Chondrocyte (in vitro differentiated cells): ENCODE measurements at regions not wholly inside any gene's neighbourhood (a gene's known extent, or its start where the extent isn't known, plus 50 kb on each side); places are given as distances from the start of the nearest gene placed in this dataset.

Source experiments
- DNase-seq: peaks from one replicate; pipeline ENCODE4 v3.0.0; 2021; ENCODE audit warnings: mixed read lengths, low spot score
- H3K27ac Mint-ChIP-seq: one replicate; pipeline ENCODE4 v1.8.0; 2021; ENCODE audit warnings: mild to moderate bottlenecking, moderate library complexity, mixed read lengths; ENCODE audit not compliant: unreplicated experiment
- H3K27me3 Mint-ChIP-seq: 2 replicates; pipeline ENCODE4 v1.8.0; 2021; ENCODE audit warnings: low read depth, mixed read lengths
- H3K36me3 Mint-ChIP-seq: 2 replicates; pipeline ENCODE4 v1.8.0; 2021; ENCODE audit warnings: low read depth, mixed read lengths
- H3K4me1 Mint-ChIP-seq: 2 replicates; pipeline ENCODE4 v1.8.0; 2021; ENCODE audit warnings: low read depth, mild to moderate bottlenecking, mixed read lengths
- H3K4me3 Mint-ChIP-seq: one replicate; pipeline ENCODE4 v1.8.0; 2021; ENCODE audit warnings: mild to moderate bottlenecking, moderate library complexity, mixed read lengths; ENCODE audit not compliant: unreplicated experiment
- H3K9me3 Mint-ChIP-seq: 2 replicates; pipeline ENCODE4 v1.8.0; 2021; ENCODE audit warnings: low read depth, mixed read lengths
- TF ChIP-seq, protein P1 (sequence below): fragments of 200-600 bp; sonication (generic); IDR thresholded peaks from 2 replicates; pipeline ENCODE4 v1.5.0; 2021; ENCODE audit warnings: antibody characterized with exemption, mild to moderate bottlenecking, moderate library complexity

DNA sequence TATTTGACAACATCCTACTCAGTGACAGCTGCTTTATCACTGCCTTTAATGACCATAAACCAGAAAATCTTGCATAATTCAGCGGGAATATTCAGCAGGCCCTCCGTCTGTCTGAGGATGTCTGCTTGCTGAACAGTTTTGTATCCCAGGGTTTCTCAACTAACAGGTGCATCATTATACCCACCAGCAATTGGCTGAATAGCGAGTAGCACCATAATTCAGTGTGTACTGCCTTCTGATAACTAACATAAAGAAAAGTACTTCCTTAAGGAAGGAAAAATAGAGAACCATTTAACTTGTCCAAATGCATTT is 680.1 kb downstream of the GALC start:
- Mint-ChIP-seq H3K4me1 (no peaks in the 10 kb centered on the region), H3K36me3 (no peaks in the 10 kb centered on the region), H3K9me3 (peaks cover 2% of the 10 kb centered on the region), H3K27ac (no peak overlapping the region), H3K27me3 (peaks cover 2% of the 10 kb centered on the region), H3K4me3 (no peak overlapping the region)
- DNase-seq, result no peak
- TF ChIP-seq, protein P1, sequence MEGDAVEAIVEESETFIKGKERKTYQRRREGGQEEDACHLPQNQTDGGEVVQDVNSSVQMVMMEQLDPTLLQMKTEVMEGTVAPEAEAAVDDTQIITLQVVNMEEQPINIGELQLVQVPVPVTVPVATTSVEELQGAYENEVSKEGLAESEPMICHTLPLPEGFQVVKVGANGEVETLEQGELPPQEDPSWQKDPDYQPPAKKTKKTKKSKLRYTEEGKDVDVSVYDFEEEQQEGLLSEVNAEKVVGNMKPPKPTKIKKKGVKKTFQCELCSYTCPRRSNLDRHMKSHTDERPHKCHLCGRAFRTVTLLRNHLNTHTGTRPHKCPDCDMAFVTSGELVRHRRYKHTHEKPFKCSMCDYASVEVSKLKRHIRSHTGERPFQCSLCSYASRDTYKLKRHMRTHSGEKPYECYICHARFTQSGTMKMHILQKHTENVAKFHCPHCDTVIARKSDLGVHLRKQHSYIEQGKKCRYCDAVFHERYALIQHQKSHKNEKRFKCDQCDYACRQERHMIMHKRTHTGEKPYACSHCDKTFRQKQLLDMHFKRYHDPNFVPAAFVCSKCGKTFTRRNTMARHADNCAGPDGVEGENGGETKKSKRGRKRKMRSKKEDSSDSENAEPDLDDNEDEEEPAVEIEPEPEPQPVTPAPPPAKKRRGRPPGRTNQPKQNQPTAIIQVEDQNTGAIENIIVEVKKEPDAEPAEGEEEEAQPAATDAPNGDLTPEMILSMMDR, result no peak

DNA sequence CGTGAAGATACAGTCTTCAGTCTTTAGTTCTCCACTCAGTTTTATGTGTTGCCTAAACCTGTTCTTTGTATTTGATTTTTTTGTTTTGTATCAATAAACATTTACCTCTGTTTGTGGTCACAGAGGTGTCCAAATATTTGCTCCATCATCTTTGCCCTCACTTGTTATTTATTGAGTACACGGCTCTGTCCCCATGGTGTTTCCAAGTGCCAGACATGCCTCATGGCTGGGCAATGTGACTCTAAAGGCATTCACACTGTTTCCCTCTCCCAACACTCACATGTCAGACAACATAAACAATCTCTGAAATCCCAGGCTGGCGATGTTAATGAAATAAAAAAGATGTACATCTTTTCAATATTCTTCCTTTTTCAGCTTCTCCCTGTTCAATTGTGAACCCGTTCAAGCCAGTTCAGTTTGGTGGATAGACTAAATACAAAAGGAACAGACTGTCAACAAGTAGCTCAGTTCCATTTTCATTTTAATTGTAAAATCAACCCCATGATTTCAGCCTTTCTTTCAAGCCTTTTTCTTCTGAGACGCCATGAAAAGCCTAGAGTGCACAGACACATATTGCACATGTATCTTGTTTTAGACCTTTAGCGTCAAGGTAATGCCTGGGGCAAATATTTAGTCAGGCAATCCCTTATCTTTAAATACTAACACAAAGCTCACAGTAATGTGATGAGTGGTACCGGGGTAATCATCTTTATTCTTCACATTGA is 680.7 kb downstream of the GALC start:
- DNase-seq, result no peak
- H3K9me3 Mint-ChIP-seq, result peaks cover 2% of the 10 kb centered on the region
- peaks cover 2% of the 10 kb centered on the region for H3K27me3 Mint-ChIP-seq
- H3K4me3 Mint-ChIP-seq, result no peak overlapping the region
- H3K27ac Mint-ChIP-seq, result no peak overlapping the region
- TF ChIP-seq, protein P1, result no peak
- H3K4me1 Mint-ChIP-seq, result no peaks in the 10 kb centered on the region
- H3K36me3 Mint-ChIP-seq, result no peaks in the 10 kb centered on the region

DNA sequence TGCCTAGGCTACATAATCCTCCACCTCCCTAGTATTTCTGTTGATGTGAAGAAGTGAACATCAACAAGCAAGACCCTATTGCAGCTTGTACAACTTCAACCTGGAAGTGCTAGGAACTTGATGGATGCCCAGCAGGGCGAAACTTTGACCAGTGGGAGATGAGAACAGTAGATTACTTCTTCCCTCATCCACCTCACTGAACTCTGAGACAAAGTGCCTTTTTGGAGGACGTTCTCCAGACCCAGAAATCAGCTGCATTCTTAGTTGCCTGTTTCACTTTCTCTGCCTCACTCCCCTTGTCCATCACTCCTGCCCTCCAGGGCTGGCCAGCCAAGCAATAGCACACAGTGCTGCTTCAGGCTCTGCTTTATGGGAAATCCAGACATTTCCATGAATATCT is 683.4 kb downstream of the GALC start:
- Mint-ChIP-seq H3K36me3 (no peaks in the 10 kb centered on the region), H3K27me3 (peaks cover 2% of the 10 kb centered on the region), H3K27ac (no peak overlapping the region), H3K4me1 (no peaks in the 10 kb centered on the region), H3K4me3 (no peak overlapping the region), H3K9me3 (peaks cover 2% of the 10 kb centered on the region)
- TF ChIP-seq, protein P1, result no peak
- DNase-seq, result no peak

DNA sequence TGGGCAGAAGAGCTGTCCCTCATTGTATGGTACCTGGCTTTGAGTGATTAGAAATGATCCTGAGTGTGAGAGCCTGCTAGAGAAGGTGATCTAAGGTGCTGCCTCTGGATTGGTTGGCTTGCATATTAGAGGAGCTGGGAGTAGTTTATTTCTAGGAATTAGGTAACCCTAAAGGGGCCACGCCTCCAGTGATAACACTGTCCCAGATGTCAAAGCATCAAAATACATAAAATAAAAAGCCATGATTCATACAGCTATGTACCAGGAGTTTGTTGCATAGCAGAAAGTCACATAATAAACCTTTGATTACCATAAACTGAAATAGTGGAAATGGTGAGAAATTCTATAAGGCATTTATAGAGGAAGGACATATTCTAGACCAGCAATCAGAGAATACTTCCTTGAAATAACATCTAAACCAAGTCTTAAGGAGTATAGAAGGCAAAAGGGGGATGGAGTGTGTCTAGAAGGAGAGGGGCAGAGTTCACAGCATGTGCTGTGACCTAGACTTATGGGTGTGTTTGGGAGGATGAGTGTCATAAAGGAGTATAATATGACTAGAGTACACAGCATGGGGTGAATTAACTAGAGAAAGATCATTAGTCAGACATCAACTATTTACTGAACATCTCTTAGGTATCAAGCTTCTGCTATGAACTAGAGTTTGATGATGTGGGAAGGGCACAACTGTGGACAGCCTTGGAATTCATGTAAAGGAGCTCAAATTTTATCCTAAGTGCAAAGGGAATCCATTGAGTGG is 686.4 kb downstream of the GALC start:
- DNase-seq, result no peak
- no peak overlapping the region for H3K4me3 Mint-ChIP-seq
- peaks cover under 1% of the 10 kb centered on the region for H3K27me3 Mint-ChIP-seq
- TF ChIP-seq, protein P1, result no peak
- no peak overlapping the region for H3K27ac Mint-ChIP-seq
- peaks cover under 1% of the 10 kb centered on the region for H3K9me3 Mint-ChIP-seq
- H3K4me1 Mint-ChIP-seq, result no peaks in the 10 kb centered on the region
- no peaks in the 10 kb centered on the region for H3K36me3 Mint-ChIP-seq

DNA sequence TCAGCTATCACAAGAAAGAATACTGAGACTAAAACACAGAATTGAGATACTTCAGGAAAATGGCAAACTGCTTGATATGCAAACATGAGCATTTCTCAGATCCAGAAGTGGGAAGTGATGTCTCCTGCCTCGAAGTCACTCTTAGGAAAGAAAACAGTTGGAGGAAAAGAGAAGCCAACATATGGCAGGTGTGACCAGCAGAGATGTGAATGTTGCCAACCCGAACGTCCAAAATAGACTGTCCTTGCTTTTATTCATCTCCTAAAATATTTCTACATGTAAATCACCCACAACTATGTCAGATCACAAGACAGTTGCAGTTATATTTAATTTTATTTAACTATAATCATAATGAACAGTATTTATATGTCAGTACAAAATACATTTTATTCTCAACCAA is 687.6 kb downstream of the GALC start:
- H3K27me3 Mint-ChIP-seq, result peaks cover 2% of the 10 kb centered on the region
- no peaks in the 10 kb centered on the region for H3K4me1 Mint-ChIP-seq
- no peaks in the 10 kb centered on the region for H3K36me3 Mint-ChIP-seq
- TF ChIP-seq, protein P1, result no peak
- DNase-seq, result no peak
- no peak overlapping the region for H3K4me3 Mint-ChIP-seq
- no peak overlapping the region for H3K27ac Mint-ChIP-seq
- H3K9me3 Mint-ChIP-seq, result peaks cover 8% of the 10 kb centered on the region
